ENCODE measurements at regions not wholly inside any gene's neighbourhood (a gene's known extent, or its start where the extent isn't known, plus 50 kb on each side); places are given as distances from the start of the nearest gene placed in this dataset.
"Not testable (repeated sequence)": the region's sequence is repeated elsewhere in the genome, so short reads cannot be mapped to it uniquely, and the experiment has no call there.

GRCh38 chr19:14305706-14306105, 75.5 kb upstream of the ADGRE5 start:
- H3K36me3 ChIP-seq (ENCODE audit: control insufficient read depth in 2 of 2, insufficient read depth in 2 of 2, low read length in 2 of 2): no peaks in the 10 kb centered on the region
- no peak overlapping the region for H3K27ac ChIP-seq (ENCODE audit: low read length)
- H3K4me1 ChIP-seq (ENCODE audit: control insufficient read depth, insufficient read depth, low read length): no peaks in the 10 kb centered on the region
- H3K27me3 ChIP-seq (ENCODE audit: control insufficient read depth in 1 of 2, insufficient read depth in 2 of 2, low read length in 2 of 2): no peaks in the 10 kb centered on the region
- no peak overlapping the region for H3K4me3 ChIP-seq (ENCODE audit: low read length in 2 of 2)
- H3K9me3 ChIP-seq (ENCODE audit: control insufficient read depth in 2 of 2, low read length in 2 of 2): peaks cover 0 to 6% of the 10 kb centered on the region in 2 donors
- no peak overlapping the region for H3K9ac ChIP-seq (ENCODE audit: low read length in 2 of 2)

GRCh38 chr19:14301150-14301549, 80.1 kb upstream of the ADGRE5 start:
- H3K4me1 ChIP-seq (ENCODE audit: control insufficient read depth, insufficient read depth, low read length): no peaks in the 10 kb centered on the region
- no peaks in the 10 kb centered on the region for H3K36me3 ChIP-seq (ENCODE audit: control insufficient read depth in 2 of 2, insufficient read depth in 2 of 2, low read length in 2 of 2)
- no peak overlapping the region for H3K4me3 ChIP-seq (ENCODE audit: low read length in 2 of 2)
- H3K27me3 ChIP-seq (ENCODE audit: control insufficient read depth in 1 of 2, insufficient read depth in 2 of 2, low read length in 2 of 2): peaks cover 0 to 2% of the 10 kb centered on the region in 2 donors
- H3K9ac ChIP-seq (ENCODE audit: low read length in 2 of 2): no peak overlapping the region
- H3K9me3 ChIP-seq (ENCODE audit: control insufficient read depth in 2 of 2, low read length in 2 of 2): no peaks in the 10 kb centered on the region
- no peak overlapping the region for H3K27ac ChIP-seq (ENCODE audit: low read length)

- peaks cover 0 to 2% of the 10 kb centered on the region in 2 donors for H3K27me3 ChIP-seq (ENCODE audit: control insufficient read depth in 1 of 2, insufficient read depth in 2 of 2, low read length in 2 of 2)
- no peaks in the 10 kb centered on the region for H3K9me3 ChIP-seq (ENCODE audit: control insufficient read depth in 2 of 2, low read length in 2 of 2)
- no peaks in the 10 kb centered on the region for H3K36me3 ChIP-seq (ENCODE audit: control insufficient read depth in 2 of 2, insufficient read depth in 2 of 2, low read length in 2 of 2)
- H3K4me3 ChIP-seq (ENCODE audit: low read length in 2 of 2): no peak overlapping the region
- no peaks in the 10 kb centered on the region for H3K4me1 ChIP-seq (ENCODE audit: control insufficient read depth, insufficient read depth, low read length)
- H3K9ac ChIP-seq (ENCODE audit: low read length in 2 of 2): no peak overlapping the region
- H3K27ac ChIP-seq (ENCODE audit: low read length): no peak overlapping the region
Observed at GRCh38 chr19:14300303-14300702, 80.9 kb upstream of the ADGRE5 start.

GRCh38 chr19:14299224-14299827, 81.9 kb upstream of the ADGRE5 start:
- not testable (repeated sequence) for H3K9ac ChIP-seq (ENCODE audit: low read length in 2 of 2); H3K4me1 ChIP-seq (ENCODE audit: control insufficient read depth, insufficient read depth, low read length); H3K27me3 ChIP-seq (ENCODE audit: control insufficient read depth in 1 of 2, insufficient read depth in 2 of 2, low read length in 2 of 2); H3K9me3 ChIP-seq (ENCODE audit: control insufficient read depth in 2 of 2, low read length in 2 of 2); H3K4me3 ChIP-seq (ENCODE audit: low read length in 2 of 2); H3K36me3 ChIP-seq (ENCODE audit: control insufficient read depth in 2 of 2, insufficient read depth in 2 of 2, low read length in 2 of 2); H3K27ac ChIP-seq (ENCODE audit: low read length)

- not testable (repeated sequence) for H3K4me3 ChIP-seq (ENCODE audit: low read length in 2 of 2); H3K4me1 ChIP-seq (ENCODE audit: control insufficient read depth, insufficient read depth, low read length); H3K36me3 ChIP-seq (ENCODE audit: control insufficient read depth in 2 of 2, insufficient read depth in 2 of 2, low read length in 2 of 2); H3K9me3 ChIP-seq (ENCODE audit: control insufficient read depth in 2 of 2, low read length in 2 of 2); H3K27me3 ChIP-seq (ENCODE audit: control insufficient read depth in 1 of 2, insufficient read depth in 2 of 2, low read length in 2 of 2); H3K27ac ChIP-seq (ENCODE audit: low read length); H3K9ac ChIP-seq (ENCODE audit: low read length in 2 of 2)
Observed at GRCh38 chr19:14297883-14298576, 83.2 kb upstream of the ADGRE5 start.

- not testable (repeated sequence) for H3K27me3 ChIP-seq (ENCODE audit: control insufficient read depth in 1 of 2, insufficient read depth in 2 of 2, low read length in 2 of 2); H3K9ac ChIP-seq (ENCODE audit: low read length in 2 of 2); H3K4me1 ChIP-seq (ENCODE audit: control insufficient read depth, insufficient read depth, low read length)
Observed at GRCh38 chr19:14294974-14295373, 86.3 kb upstream of the ADGRE5 start.

GRCh38 chr19:14293816-14294170, 87.5 kb upstream of the ADGRE5 start:
- H3K36me3 ChIP-seq (ENCODE audit: control insufficient read depth in 2 of 2, insufficient read depth in 2 of 2, low read length in 2 of 2); H3K27ac ChIP-seq (ENCODE audit: low read length); H3K9ac ChIP-seq (ENCODE audit: low read length in 2 of 2); H3K27me3 ChIP-seq (ENCODE audit: control insufficient read depth in 1 of 2, insufficient read depth in 2 of 2, low read length in 2 of 2); H3K4me3 ChIP-seq (ENCODE audit: low read length in 2 of 2); H3K9me3 ChIP-seq (ENCODE audit: control insufficient read depth in 2 of 2, low read length in 2 of 2); H3K4me1 ChIP-seq (ENCODE audit: control insufficient read depth, insufficient read depth, low read length): not testable (repeated sequence)

More at GRCh38 chr19:14294974-14295373, 86.3 kb upstream of the ADGRE5 start:
- H3K4me3 ChIP-seq (ENCODE audit: low read length in 2 of 2); H3K27ac ChIP-seq (ENCODE audit: low read length); H3K36me3 ChIP-seq (ENCODE audit: control insufficient read depth in 2 of 2, insufficient read depth in 2 of 2, low read length in 2 of 2); H3K9me3 ChIP-seq (ENCODE audit: control insufficient read depth in 2 of 2, low read length in 2 of 2): not testable (repeated sequence)

- not testable (repeated sequence) for H3K4me1 ChIP-seq (ENCODE audit: control insufficient read depth, insufficient read depth, low read length); H3K27me3 ChIP-seq (ENCODE audit: control insufficient read depth in 1 of 2, insufficient read depth in 2 of 2, low read length in 2 of 2); H3K9me3 ChIP-seq (ENCODE audit: control insufficient read depth in 2 of 2, low read length in 2 of 2); H3K9ac ChIP-seq (ENCODE audit: low read length in 2 of 2); H3K27ac ChIP-seq (ENCODE audit: low read length); H3K36me3 ChIP-seq (ENCODE audit: control insufficient read depth in 2 of 2, insufficient read depth in 2 of 2, low read length in 2 of 2)
- peak overlapping the region in 1 of 2 donors; percentile 57 for H3K4me3 ChIP-seq (ENCODE audit: low read length in 2 of 2)
Observed at GRCh38 chr19:14293101-14293815, 87.3 kb upstream of the ADGRL1 start.

- not testable (repeated sequence) for H3K36me3 ChIP-seq (ENCODE audit: control insufficient read depth in 2 of 2, insufficient read depth in 2 of 2, low read length in 2 of 2); H3K27ac ChIP-seq (ENCODE audit: low read length); H3K27me3 ChIP-seq (ENCODE audit: control insufficient read depth in 1 of 2, insufficient read depth in 2 of 2, low read length in 2 of 2); H3K4me1 ChIP-seq (ENCODE audit: control insufficient read depth, insufficient read depth, low read length); H3K4me3 ChIP-seq (ENCODE audit: low read length in 2 of 2); H3K9ac ChIP-seq (ENCODE audit: low read length in 2 of 2); H3K9me3 ChIP-seq (ENCODE audit: control insufficient read depth in 2 of 2, low read length in 2 of 2)
Observed at GRCh38 chr19:14289810-14290209, 83.8 kb upstream of the ADGRL1 start.

- H3K27me3 ChIP-seq (ENCODE audit: control insufficient read depth in 1 of 2, insufficient read depth in 2 of 2, low read length in 2 of 2); H3K9ac ChIP-seq (ENCODE audit: low read length in 2 of 2); H3K4me3 ChIP-seq (ENCODE audit: low read length in 2 of 2); H3K27ac ChIP-seq (ENCODE audit: low read length); H3K9me3 ChIP-seq (ENCODE audit: control insufficient read depth in 2 of 2, low read length in 2 of 2); H3K36me3 ChIP-seq (ENCODE audit: control insufficient read depth in 2 of 2, insufficient read depth in 2 of 2, low read length in 2 of 2); H3K4me1 ChIP-seq (ENCODE audit: control insufficient read depth, insufficient read depth, low read length): not testable (repeated sequence)
Observed at GRCh38 chr19:14287837-14288236, 81.9 kb upstream of the ADGRL1 start.

- H3K36me3 ChIP-seq (ENCODE audit: control insufficient read depth in 2 of 2, insufficient read depth in 2 of 2, low read length in 2 of 2); H3K4me1 ChIP-seq (ENCODE audit: control insufficient read depth, insufficient read depth, low read length); H3K9me3 ChIP-seq (ENCODE audit: control insufficient read depth in 2 of 2, low read length in 2 of 2); H3K27me3 ChIP-seq (ENCODE audit: control insufficient read depth in 1 of 2, insufficient read depth in 2 of 2, low read length in 2 of 2); H3K27ac ChIP-seq (ENCODE audit: low read length); H3K4me3 ChIP-seq (ENCODE audit: low read length in 2 of 2); H3K9ac ChIP-seq (ENCODE audit: low read length in 2 of 2): not testable (repeated sequence)
Observed at GRCh38 chr19:14286594-14286993, 80.6 kb upstream of the ADGRL1 start.

Data from stomach smooth muscle (tissue), 2 donors.